ENCODE measurements at regions not wholly inside any gene's neighbourhood (a gene's known extent, or its start where the extent isn't known, plus 50 kb on each side); places are given as distances from the start of the nearest gene placed in this dataset.

DNA sequence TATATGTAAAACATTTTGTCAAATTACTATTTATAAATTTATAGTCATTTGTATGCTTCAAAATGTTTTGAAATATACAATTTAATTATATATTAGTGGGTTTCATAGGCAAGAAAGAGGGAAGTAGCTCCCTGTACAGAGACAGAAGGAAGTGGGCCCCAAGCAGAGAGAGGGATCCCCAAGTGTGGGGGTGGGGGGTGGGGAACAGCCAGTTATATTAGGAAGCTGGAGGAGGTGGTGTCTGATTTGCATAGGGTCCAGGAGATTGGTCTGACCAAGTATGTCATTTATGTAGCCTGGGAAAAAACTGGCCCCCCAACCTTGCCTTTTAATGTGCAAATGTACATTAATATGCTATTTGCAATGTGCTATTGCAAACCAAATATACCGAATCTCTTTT, 76.5 kb upstream of the ZSWIM2 start:
- TF ChIP-seq, protein P1, sequence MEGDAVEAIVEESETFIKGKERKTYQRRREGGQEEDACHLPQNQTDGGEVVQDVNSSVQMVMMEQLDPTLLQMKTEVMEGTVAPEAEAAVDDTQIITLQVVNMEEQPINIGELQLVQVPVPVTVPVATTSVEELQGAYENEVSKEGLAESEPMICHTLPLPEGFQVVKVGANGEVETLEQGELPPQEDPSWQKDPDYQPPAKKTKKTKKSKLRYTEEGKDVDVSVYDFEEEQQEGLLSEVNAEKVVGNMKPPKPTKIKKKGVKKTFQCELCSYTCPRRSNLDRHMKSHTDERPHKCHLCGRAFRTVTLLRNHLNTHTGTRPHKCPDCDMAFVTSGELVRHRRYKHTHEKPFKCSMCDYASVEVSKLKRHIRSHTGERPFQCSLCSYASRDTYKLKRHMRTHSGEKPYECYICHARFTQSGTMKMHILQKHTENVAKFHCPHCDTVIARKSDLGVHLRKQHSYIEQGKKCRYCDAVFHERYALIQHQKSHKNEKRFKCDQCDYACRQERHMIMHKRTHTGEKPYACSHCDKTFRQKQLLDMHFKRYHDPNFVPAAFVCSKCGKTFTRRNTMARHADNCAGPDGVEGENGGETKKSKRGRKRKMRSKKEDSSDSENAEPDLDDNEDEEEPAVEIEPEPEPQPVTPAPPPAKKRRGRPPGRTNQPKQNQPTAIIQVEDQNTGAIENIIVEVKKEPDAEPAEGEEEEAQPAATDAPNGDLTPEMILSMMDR (IDR thresholded peaks at IDR 0.05; ENCODE audit: low read depth, low read length) = no peak
- TF ChIP-seq POLR2A (IDR thresholded peaks at IDR 0.05; ENCODE audit: extremely low read depth, insufficient read length) = no peak
- no peak for TF ChIP-seq MYC (IDR thresholded peaks at IDR 0.05; ENCODE audit: low read depth, low read length)

Data from NB4 (cell line).